MM.1S (cell line): ENCODE measurements at regions not wholly inside any gene's neighbourhood (a gene's known extent, or its start where the extent isn't known, plus 50 kb on each side); places are given as distances from the start of the nearest gene placed in this dataset.

ENCODE experiments used
- CTCF ChIP-seq: fragments of 300-600 bp; sonication (generic); IDR thresholded peaks from 2 replicates; pipeline ENCODE4 v1.5.1; 2016; ENCODE audit warnings: antibody characterized with exemption, low read length, mixed read lengths
- EZH2 ChIP-seq: fragments of 300-600 bp; sonication (generic); optimal IDR thresholded peaks from 2 replicates; pipeline ENCODE3; 2017; ENCODE audit warnings: low read depth, mild to moderate bottlenecking, antibody characterized with exemption, low read length, mixed read lengths
- EZH2phosphoT487 ChIP-seq: fragments of 300-600 bp; sonication (generic); IDR thresholded peaks from 2 replicates; pipeline ENCODE4 v1.6.1; 2018; ENCODE audit warnings: antibody characterized with exemption, low read length

DNA sequence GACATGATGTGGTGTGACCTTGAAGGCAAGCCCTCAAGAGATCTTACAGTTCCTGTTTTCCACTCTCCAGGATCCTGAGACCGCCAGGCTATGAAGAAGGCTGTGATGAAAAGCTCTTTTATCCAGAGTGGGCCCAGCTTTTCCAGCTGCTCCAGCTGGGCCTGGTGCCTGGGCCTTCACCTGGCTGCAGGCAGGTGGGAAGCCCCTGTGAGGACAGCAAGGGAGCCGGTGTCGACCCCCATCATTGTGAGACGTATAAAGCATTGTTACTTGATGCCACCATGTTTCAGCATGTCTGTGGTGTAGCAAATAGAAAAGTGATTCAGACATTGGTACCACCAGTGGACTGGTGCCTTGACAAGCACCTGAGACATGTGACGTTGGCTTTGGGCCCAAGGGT is 190.2 kb downstream of the KIF26A start:
- no peak for TF ChIP-seq CTCF
- TF ChIP-seq EZH2: no peak
- TF ChIP-seq EZH2phosphoT487: no peak
